GM19438 (cell line): ENCODE measurements at regions not wholly inside any gene's neighbourhood (a gene's known extent, or its start where the extent isn't known, plus 50 kb on each side); places are given as distances from the start of the nearest gene placed in this dataset.
"Not testable (repeated sequence)": the region's sequence is repeated elsewhere in the genome, so short reads cannot be mapped to it uniquely, and the experiment has no call there.

ENCODE experiments used
- ATAC-seq: cut with Tn5 transposase; IDR thresholded peaks from one replicate; pipeline ENCODE4 v1.9.1; 2021; ENCODE audit warnings: low read depth; ENCODE audit not compliant: unreplicated experiment

DNA sequence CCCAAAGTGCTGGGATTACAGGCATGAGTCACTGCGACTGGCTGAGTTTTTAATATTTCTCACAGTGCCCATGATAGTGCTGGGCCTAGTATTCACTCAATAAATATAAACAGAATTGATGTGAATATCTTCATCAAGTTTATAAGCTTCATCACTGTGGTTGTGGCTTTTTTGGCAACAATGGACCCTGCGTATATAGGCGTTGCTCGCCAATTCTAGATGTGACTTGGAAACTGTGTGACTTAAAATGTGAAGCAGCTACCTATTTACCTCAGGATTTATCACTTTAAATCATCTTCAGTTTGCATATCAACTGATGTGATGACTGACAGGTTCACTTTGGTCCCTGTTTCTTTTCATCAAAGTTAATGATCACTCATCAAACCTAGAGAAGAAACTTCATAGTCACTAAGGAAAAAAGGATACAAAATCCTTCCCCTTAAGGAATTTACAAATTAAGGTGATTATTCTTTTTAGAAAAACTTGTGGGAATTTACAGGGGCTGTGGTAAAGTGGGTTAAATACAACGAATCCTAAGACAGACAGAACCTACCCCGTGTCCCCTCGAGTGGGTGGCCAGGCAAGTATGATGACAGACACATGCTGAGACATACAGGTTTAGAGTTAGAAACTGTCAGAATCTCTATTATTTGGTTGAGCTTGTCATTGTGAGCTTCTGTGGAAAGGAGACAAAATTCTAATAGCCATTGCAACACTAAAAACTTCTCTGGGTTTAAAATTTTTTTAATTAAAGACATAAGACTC lies 101.3 kb downstream of the AKAP11 start:
- ATAC-seq = no peak

DNA sequence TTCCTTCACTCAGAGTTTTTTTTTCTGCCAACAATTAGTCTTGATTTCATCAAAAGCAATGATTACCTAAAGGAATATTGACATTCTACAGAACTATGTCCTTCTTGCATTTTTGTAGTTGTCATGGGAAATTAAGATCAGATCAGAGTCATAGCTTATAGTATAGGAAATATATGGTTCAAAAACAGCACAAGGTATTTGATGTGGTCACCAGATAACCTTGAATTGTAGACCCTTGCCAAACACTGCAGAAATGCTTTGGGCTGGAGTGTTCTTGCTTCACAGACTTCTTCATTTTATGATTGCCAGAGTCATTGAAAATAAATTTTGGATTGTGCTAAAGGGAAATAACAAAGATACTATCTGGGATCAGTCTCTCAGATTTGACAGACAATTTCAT lies 103.7 kb downstream of the AKAP11 start:
- no peak for ATAC-seq

DNA sequence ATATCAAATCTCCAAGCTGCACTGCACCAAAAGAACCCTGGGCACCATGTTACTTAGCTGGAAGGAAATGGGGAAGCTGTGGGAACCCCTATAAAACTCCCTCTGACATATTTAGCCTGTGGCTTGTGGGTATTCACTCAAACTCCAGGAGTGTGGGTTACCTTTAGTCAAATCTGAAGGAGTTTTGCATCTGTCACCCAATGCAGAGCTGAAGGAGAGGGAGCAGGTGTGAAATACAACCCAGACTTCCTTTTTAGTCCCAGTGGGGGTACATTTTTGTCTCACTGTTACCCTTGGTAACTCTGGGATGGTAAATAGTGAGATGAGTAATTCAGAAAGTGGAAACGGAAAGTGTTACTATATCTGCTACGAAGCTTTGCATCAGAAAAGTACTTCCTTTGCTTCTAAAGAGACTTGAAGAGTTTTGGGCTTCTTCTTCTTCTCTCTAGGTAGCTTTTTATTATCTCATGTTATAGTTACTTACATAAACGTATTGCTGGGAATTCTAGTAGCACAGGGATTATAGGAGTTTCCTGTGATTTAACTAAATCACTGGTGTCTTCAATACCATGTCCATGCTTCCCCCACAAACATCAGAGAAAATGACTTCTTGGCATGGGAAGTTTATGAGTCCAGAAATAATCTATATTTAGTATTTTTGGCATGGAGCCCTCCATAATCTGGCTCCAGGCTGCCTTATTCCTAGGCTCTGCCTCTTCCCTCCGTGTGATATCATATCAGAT lies 105.9 kb downstream of the AKAP11 start:
- peak; percentile 82 for ATAC-seq

DNA sequence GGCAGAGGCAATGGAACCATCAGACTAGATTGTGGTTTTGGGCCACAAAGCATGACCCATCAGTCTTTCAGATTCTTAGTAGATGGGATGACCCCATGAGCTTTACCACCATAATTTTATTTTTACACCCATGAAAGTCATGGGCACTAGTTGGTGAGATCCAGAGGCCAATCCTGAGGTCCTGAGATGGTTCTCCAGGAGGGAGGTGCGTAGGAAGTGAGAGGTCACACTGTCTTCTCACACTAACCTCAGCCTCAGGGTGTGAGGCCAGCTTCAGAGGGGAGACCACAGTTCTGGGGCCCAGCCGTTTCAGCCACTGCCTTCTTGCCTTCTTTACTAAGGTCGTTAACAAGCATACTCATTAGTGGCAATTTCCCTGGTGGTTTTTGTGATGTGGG lies 106.4 kb downstream of the AKAP11 start:
- ATAC-seq = no peak

DNA sequence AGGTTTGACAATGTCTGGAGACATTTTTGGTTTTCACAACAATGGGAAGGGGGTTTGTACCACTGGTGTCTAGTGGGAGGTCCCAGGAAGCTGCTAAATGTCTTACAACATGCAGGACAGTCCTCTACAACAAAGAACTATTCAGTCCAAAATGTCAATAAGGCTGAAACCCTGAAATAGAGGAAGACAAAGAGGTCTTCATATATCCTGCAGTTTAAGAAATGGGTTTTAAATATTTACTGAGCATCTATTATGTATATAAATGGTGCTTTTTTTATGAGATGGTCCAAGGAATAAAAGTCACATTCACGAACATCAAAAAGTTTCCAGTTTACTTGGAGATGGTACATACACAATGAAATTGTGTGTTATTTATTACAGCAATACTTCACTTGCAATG lies 107.3 kb downstream of the AKAP11 start:
- ATAC-seq = no peak

DNA sequence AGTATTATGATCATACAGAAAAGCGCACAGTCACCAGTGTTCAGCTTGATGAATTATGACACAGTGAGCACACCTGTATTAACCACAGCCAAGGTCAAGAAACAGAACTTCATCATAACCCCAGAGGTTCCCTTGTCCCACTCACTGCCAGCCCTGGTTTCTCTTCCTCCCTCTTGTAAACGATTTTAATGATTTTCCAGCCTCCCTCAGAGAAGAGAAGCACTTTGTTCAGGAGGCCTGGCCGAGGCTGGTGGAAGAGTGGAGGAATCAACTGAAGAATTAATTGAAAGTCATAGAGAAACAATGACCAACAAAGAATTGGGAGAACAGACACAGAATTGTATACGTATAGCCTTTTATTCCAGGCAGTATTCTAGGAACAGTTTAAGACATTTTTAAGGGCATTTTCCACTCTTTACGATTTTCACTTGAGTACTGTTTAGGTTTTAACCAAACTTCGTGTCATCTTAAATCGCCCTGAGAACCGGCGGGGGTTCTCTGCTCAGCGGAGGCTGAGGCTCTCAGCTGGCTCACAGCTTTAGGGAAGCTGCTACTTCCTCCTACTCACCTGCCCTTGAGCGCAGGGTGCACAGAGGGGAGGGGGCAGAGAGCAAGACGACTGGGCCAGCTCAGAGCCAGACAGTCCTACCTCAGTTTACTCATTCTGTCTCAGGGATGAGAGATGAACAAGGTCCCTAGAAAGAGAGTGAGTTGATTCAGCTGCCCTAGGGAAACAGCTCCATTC lies 108.6 kb downstream of the AKAP11 start:
- ATAC-seq = peak; percentile 52

DNA sequence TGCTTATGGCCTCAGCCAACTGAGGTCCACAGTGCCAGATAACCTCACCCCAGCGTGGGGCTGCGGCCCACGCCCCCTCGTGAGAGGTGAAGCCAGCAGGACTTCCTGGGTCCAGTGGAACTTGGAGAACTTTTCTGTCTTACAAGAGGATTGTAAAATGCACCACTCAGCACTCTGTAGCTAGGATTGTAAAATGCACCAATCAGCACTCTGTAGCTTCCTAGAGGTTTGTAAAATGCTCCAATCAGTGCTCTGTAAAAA lies 109.1 kb downstream of the AKAP11 start:
- ATAC-seq = no peak

DNA sequence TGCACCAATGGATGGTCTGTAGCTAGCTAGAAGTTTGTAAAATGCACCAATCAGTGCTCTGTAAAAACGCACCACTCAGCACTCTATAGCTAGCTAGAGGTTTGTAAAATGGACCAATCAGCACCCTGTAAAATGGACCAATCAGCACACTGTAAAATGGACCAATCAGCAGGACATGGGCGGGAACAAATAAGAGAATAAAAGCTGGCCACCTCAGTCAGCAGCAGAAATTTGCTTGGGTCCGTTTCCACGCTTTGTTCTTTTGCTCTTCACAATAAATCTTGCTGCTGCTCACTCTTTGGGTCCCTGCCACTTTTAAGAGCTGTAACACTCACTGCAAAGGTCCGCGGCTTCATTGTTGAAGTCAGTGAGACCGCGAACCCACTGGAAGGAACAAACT lies 109.5 kb downstream of the AKAP11 start:
- not testable (repeated sequence) for ATAC-seq

DNA sequence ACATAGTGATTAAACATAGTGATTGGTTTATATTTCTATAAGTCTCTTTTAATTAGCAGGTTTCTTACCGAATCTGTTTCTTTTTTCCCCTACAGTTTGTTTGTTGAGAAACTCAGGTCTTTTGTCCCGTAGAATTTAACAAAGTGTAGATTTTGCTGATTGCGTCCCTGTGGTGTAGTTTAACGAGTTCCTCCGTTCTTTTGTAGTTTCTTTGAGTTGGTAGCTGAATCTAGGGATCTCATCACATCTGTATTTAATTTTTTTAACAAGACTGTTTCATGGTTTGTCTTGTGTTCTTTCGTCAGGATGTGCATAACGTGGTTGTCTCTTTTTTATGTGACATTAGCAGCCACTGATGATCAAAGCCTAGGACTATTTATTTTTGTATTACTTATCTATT lies 111.1 kb downstream of the AKAP11 start:
- no peak for ATAC-seq

DNA sequence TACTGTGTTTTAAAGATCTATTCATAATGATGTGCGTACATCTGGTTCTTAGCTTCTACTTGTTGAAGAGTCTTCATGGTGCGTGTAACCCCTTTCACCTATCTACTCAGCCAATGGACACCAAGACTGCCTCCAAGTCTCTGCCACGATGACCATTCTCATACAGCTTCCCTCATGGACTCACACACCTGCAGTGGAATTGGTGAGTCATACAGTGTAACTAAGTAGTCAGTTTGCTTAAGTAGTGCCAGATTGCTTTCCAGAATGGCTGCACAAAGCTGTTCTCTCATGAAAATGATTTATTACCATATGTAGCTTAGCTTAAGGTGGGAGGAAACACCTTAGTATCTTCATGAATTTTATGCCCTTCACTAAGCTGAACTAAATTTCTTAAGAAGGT lies 112.3 kb downstream of the AKAP11 start:
- ATAC-seq = no peak

DNA sequence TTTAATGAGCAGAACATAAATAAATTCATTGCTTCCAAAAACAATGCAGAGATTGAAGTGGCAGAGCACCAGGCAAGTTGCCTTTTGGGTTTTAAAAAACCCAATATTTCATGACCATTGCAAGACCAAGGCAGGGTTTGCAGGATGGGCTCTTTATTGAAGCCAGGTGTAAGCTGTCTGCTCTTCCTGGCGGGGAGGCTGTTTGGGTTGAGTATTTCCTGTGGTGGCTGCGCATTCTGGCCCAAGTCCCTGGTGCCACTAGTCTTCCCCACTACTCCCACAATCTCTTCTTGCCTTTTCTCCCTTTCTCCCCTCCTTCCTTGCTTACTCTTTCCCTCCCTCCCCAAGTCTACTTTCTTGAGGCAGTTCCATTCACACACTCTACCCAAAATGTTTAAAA lies 116.4 kb downstream of the AKAP11 start:
- no peak for ATAC-seq

DNA sequence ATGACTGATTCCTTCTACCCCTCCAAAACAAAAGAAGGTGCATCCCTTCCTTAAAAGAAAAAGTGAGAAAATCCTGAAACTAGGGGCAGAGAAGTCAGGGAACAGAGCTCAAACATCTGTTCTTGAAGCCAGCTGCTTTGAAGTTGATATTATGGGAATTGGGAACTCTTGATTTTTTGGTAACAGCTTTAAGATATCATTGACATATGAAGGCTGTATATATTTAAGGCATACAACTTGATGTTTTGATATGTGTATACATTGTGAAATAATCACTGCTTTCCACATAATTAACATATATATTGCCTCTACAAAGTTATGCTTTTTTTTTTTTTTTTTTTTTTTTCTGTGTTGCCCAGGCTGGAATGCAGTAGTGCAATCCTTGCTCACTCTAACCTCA lies 117.1 kb downstream of the AKAP11 start:
- ATAC-seq = no peak

DNA sequence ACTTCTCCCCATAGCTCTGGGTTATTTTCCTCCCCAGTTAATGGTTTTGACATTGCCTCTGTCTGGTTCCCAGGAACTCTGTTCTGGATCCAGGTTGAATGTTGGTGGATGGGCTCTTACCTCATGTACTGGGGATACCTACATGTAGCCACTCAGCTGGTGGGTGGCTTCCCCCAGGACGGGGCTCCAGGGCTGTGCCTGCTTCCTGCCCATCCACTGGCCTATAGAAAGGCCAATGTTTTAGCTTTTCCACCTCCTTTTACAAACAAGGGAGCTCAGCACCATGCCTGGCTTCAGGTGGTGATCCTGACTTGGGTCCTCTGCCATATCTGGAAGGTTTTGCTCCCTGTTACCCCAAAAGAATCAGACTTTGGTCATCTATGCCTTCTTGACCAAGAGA lies 120.2 kb downstream of the AKAP11 start:
- no peak for ATAC-seq

DNA sequence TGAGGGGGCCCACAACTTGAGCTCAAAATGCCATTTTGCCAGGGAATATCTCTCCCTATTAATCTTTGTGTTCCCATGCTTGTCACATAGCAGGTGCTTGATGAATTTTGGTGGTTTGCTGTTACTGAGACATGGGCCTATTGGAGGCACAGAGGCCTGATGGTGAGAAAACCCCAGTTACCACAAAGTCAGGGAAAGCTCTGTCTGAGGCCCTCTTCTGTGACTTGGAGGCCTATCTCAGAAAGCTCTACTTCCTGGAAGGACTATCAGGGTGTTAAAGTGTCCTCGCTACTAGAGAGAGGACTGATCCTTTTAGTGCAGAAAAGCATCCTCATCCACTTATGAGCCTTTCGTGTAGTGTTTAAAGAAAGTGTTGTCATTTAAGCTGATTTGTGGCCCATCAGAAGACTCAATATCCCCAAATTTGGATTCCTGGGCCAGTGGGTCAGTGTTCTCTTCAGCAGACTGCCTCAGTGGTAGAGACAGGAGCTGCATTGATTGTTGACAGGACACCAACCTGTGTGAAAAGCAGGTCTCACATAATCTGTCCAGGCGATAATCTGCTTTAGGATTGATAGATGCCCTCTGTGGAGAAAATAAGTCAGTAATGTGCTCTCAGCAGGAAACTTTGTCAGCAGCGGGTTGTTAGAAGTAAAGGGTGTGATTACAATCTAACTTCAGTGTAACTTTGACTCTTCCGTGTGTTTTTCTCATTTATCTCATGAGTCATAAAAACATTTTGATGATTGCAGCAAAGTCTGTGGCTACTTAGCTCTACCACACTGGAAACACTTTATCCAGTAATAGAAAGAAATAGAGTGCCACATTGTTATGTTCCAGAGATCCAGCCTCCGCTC lies 121.0 kb downstream of the AKAP11 start:
- no peak for ATAC-seq

DNA sequence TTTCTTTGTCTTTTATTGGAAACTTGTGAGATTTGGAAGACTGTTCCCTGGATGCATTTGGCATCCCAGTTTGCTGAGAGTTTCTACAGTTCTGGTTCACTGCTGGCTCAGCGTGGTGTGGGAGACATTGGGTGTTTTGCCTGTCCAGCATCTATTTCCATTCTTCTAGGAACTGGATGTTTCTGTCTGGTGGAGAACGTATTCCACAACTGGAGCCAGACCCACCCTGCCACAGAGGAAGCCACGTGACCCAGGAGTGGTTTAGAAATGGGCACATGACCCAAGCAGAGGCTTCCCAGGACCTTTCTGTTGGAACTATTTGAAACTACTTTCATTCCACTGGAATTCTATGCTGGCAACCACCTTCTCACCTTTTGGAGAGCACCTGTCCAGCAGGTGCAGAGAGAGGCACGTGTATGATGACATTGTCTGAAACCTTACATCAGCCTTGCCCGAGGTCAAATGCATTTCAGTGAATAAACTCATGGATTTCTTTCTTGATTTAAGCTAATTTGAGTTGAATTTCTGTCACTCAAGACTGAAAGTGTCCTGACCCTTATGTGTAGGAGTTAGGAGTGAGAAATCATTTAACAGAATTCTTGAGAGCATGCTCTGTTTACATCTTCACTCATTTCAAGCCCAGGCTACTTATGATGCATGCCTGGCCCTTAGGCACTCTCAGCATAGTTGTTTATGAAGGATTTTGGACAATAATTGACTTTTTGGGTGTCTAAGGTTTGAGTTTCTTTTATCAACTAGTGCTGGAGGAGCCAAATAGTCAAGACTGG lies 121.8 kb downstream of the AKAP11 start:
- no peak for ATAC-seq

DNA sequence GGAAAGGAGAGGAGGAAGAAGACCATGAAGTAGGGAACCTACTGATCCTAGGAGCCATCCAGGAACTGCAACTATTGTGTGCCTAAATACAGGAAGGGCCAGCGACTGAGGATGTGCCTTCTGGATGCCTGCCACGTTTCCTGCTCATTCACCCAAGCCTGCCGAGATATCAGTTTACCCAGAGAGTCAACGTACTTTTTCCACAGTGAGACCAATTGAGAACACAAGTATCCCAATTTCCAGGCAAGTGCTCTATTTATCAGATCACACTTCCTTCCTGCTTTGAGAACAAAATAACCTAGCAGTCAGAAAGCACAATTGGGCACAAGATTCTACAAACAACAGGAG lies 122.4 kb downstream of the AKAP11 start:
- ATAC-seq = no peak

DNA sequence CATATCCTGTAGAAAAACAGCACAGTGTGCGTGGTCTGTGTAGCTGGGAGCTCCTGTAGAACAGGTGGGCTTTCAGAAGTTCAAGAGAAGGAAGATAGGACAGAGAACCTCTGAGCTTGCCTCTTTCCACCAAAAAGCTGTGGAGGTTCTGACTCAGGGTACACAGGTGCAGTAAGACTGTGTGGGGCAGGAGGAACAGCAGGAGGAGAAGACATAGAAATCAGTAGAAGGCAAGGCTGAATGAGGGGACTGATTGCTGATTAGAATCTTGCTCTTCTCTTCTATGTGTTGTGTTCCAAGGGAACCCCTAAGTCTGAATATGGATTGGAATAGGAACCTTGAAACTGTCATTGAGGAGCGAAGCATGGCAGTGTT lies 122.7 kb downstream of the AKAP11 start:
- ATAC-seq = no peak

DNA sequence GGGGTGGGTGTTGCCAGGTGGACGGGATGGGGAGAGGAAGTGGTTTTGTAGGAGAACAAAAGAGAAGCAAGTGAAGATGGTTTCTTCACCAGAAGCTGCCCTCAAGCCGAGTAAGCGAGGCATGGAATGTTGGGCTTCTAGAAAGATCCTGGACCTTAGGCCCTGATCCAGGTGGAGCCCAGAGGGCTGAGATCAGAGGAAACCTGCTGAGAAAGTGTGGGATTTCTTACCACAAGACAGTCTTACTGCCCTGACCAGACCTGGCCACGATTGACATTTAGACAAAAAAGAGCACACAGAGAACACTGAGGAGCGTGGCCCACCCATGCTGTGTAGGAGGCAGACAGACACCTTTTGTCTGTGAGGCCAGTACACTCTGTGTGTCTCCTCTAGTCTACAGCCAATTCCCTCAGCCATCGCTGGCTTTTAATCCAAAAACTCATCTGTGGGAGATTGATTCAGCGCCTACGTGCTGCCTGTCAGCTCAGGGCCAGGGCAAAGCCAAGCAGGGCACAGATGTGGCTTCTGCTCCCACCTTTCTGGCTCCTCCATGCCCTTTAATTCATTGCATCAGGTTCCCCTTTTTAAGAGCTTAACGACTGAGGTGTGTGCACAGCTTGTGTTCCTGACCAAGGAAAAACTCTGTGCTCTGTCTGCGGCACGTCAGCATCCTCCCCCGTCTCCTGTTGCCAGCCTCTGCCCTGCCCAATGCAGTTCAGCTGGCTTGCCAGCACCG lies 123.3 kb downstream of the AKAP11 start:
- ATAC-seq = no peak

DNA sequence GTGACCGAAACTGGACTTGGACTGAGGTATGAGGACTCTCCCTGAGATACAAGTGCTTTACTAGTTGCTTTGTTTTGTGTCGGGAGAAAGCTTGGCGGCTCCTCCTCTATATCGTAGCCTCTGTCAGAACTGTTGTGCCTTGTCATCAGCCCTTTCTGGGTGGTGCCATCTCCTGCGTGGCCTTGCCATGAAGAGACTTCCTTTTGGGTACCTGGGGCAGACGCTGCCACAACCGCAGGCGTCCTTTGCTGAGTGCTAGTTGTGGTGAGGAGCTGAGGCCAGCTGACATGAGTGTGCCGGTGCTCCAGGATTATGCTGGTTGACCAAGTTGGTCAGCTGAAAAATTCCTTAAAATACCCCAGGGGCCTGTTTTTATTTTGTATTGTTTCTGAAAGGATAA lies 124.5 kb downstream of the AKAP11 start:
- ATAC-seq = no peak
